Fibroblast of peridontal ligament (primary cell): ENCODE measurements at regions not wholly inside any gene's neighbourhood (a gene's known extent, or its start where the extent isn't known, plus 50 kb on each side); places are given as distances from the start of the nearest gene placed in this dataset.
"Not testable (repeated sequence)": the region's sequence is repeated elsewhere in the genome, so short reads cannot be mapped to it uniquely, and the experiment has no call there.

Experiments
- DNase-seq: peaks from one replicate; pipeline ENCODE4 v3.0.0-alpha.2; 2010; ENCODE audit errors: extremely low read depth

- no peak for DNase-seq
Observed at GRCh38 chr18:30929718-30930117, 112.8 kb downstream of the DSC3 start.

- no peak for DNase-seq
Observed at GRCh38 chr18:30929065-30929464, 113.5 kb downstream of the DSC3 start.

GRCh38 chr18:30927517-30928075 lies 114.9 kb downstream of the DSC3 start:
- DNase-seq: no peak

- DNase-seq: no peak
Observed at GRCh38 chr18:30927042-30927441, 115.5 kb downstream of the DSC3 start.

- no peak for DNase-seq
Observed at GRCh38 chr18:30925795-30926194, 116.7 kb downstream of the DSC3 start.

- no peak for DNase-seq
Observed at GRCh38 chr18:30920757-30921156, 121.8 kb downstream of the DSC3 start.

GRCh38 chr18:30920351-30920750 lies 122.2 kb downstream of the DSC3 start:
- DNase-seq: no peak

GRCh38 chr18:30917651-30918050 lies 124.9 kb downstream of the DSC3 start:
- DNase-seq: no peak

GRCh38 chr18:30915336-30915988 lies 127.1 kb downstream of the DSC3 start:
- DNase-seq: no peak

- no peak for DNase-seq
Observed at GRCh38 chr18:30908381-30908780, 134.2 kb downstream of the DSC3 start.

- no peak for DNase-seq
Observed at GRCh38 chr18:30903566-30903965, 139.0 kb downstream of the DSC3 start.

GRCh38 chr18:30889519-30890301 lies 152.8 kb downstream of the DSC3 start:
- no peak for DNase-seq

GRCh38 chr18:30888344-30888743 lies 154.2 kb downstream of the DSC3 start:
- DNase-seq: no peak

- no peak for DNase-seq
Observed at GRCh38 chr18:30886998-30887397, 155.5 kb downstream of the DSC3 start.

- DNase-seq: no peak
Observed at GRCh38 chr18:30870466-30870865, 172.1 kb downstream of the DSC3 start.

GRCh38 chr18:30862900-30863299 lies 179.6 kb downstream of the DSC3 start:
- DNase-seq: no peak

- DNase-seq: no peak
Observed at GRCh38 chr18:30860741-30861140, 181.8 kb downstream of the DSC3 start.

- no peak for DNase-seq
Observed at GRCh38 chr18:30859036-30859435, 183.5 kb downstream of the DSC3 start.

- DNase-seq: no peak
Observed at GRCh38 chr18:30858560-30858959, 184.0 kb downstream of the DSC3 start.

GRCh38 chr18:30855762-30856161 lies 186.8 kb downstream of the DSC3 start:
- no peak for DNase-seq

GRCh38 chr18:30852980-30853379 lies 189.6 kb downstream of the DSC3 start:
- DNase-seq: no peak

GRCh38 chr18:30852541-30852940 lies 190.0 kb downstream of the DSC3 start:
- DNase-seq: no peak

- DNase-seq: not testable (repeated sequence)
Observed at GRCh38 chr18:30839056-30839561, 203.4 kb downstream of the DSC3 start.
